Large intestine (tissue), 3 donors: ENCODE measurements at regions not wholly inside any gene's neighbourhood (a gene's known extent, or its start where the extent isn't known, plus 50 kb on each side); places are given as distances from the start of the nearest gene placed in this dataset.
A peak's percentile ranks its signal among the peaks of the same experiment; 100 is the strongest.

Experiments used
- DNase-seq, 2 donors: peaks; one replicate each; pipeline versions ENCODE4 v3.0.0 to v3.0.0-alpha.2; 2013
- H3K27ac ChIP-seq: one replicate; pipeline ENCODE4 v1.5.1; 2013; ENCODE audit warnings: low read length
- H3K27me3 ChIP-seq: 2 replicates; pipeline ENCODE4 v1.6.1; 2013; ENCODE audit warnings: low read length; ENCODE audit not compliant: control insufficient read depth, insufficient read depth
- H3K36me3 ChIP-seq: 2 replicates; pipeline ENCODE4 v1.6.1; 2013; ENCODE audit warnings: low read length; ENCODE audit not compliant: control insufficient read depth, insufficient read depth
- H3K4me1 ChIP-seq: one replicate; pipeline ENCODE4 v1.6.1; 2013; ENCODE audit warnings: low read length; ENCODE audit not compliant: control insufficient read depth, insufficient read depth
- H3K4me3 ChIP-seq: one replicate; pipeline ENCODE4 v1.5.1; 2013; ENCODE audit warnings: low read length
- H3K9me3 ChIP-seq: one replicate; pipeline ENCODE4 v1.6.1; 2013; ENCODE audit warnings: mild to moderate bottlenecking, low read depth, low read length, moderate library complexity; ENCODE audit not compliant: control insufficient read depth
- WGBS: methylation state at CpG from one replicate; pipeline ENCODE4 v1.1.5; 2013; ENCODE audit warnings: low lambda C conversion rate; ENCODE audit not compliant: insufficient coverage; 5-methylcytosine and 5-hydroxymethylcytosine counted together

- H3K9me3 ChIP-seq = no peaks in the 10 kb centered on the region
- H3K4me1 ChIP-seq = peaks cover 9% of the 10 kb centered on the region
- peak; percentile 79 to 84 for DNase-seq
- H3K36me3 ChIP-seq = peaks cover 57% of the 10 kb centered on the region
- no CpG with 5 or more reads among the region's 25 CpGs for WGBS
- H3K27ac ChIP-seq = peak overlapping the region; percentile 51
- no peaks in the 10 kb centered on the region for H3K27me3 ChIP-seq
- H3K4me3 ChIP-seq = no peak overlapping the region
Observed at GRCh38 chr12:124408822-124409517, 114.1 kb downstream of the RFLNA start.

DNA sequence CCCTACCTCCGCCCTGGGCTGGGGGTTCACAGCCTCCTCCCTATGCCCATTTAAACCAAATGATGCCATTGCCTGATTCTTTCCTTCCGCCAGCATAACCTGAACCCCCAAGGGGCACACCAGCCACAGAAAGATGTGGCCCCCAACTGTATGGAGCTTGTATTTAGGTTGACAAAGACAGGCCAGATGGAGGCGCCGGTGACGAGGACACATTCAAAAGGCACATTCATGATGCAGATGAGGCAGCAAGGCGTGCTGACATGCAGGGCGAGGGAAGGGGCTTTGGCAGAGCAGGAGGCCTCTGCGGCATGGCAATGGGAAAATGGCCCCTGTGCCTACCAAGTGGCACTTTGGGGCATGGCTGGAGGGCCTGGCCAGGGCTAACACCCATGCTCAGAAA, 112.2 kb downstream of the RFLNA start:
- no peak overlapping the region for H3K27ac ChIP-seq
- no peak overlapping the region for H3K4me3 ChIP-seq
- H3K27me3 ChIP-seq = no peaks in the 10 kb centered on the region
- H3K9me3 ChIP-seq = no peaks in the 10 kb centered on the region
- no CpG with 5 or more reads among the region's 8 CpGs for WGBS
- peaks cover 51% of the 10 kb centered on the region for H3K36me3 ChIP-seq
- DNase-seq = no peak
- H3K4me1 ChIP-seq = peaks cover 9% of the 10 kb centered on the region

GRCh38 chr12:124406043-124406442, 111.2 kb downstream of the RFLNA start:
- DNase-seq = no peak
- H3K27me3 ChIP-seq = no peaks in the 10 kb centered on the region
- WGBS = no CpG with 5 or more reads among the region's 10 CpGs
- H3K36me3 ChIP-seq = peaks cover 54% of the 10 kb centered on the region
- no peak overlapping the region for H3K27ac ChIP-seq
- H3K4me3 ChIP-seq = no peak overlapping the region
- H3K9me3 ChIP-seq = no peaks in the 10 kb centered on the region
- H3K4me1 ChIP-seq = peaks cover 9% of the 10 kb centered on the region

GRCh38 chr12:124405592-124405991, 110.7 kb downstream of the RFLNA start:
- H3K4me1 ChIP-seq = peaks cover 8% of the 10 kb centered on the region
- no peak overlapping the region for H3K27ac ChIP-seq

DNA sequence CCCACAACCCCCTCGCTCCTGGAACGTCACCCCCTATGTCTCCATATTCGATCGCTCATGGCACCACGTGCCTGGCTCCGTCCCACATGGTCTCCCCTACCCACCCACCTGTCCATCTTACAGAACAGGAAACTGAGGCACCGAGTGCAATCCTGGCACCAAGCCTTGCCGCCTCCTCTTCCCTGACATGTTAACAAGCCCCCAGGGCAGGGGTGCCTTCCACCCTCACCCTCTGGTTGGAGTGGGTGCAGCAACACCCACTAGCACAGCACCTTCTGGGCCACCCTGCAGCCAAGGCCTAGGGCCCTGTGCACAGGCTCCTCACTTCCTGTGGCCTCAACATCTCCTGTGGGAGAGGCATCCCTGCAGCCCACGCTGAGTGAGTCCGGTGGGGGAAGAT, 110.3 kb downstream of the RFLNA start:
- Histone ChIP-seq H3K9me3 (no peaks in the 10 kb centered on the region), H3K27me3 (no peaks in the 10 kb centered on the region), H3K27ac (no peak overlapping the region), H3K36me3 (peaks cover 56% of the 10 kb centered on the region), H3K4me3 (no peak overlapping the region), H3K4me1 (peaks cover 6% of the 10 kb centered on the region)
- DNase-seq = no peak
- no CpG with 5 or more reads among the region's 10 CpGs for WGBS

More at GRCh38 chr12:124405592-124405991, 110.7 kb downstream of the RFLNA start:
- no peaks in the 10 kb centered on the region for H3K9me3 ChIP-seq
- H3K27me3 ChIP-seq = no peaks in the 10 kb centered on the region
- DNase-seq = no peak
- no peak overlapping the region for H3K4me3 ChIP-seq
- peaks cover 55% of the 10 kb centered on the region for H3K36me3 ChIP-seq
- no CpG with 5 or more reads among the region's 15 CpGs for WGBS

DNA sequence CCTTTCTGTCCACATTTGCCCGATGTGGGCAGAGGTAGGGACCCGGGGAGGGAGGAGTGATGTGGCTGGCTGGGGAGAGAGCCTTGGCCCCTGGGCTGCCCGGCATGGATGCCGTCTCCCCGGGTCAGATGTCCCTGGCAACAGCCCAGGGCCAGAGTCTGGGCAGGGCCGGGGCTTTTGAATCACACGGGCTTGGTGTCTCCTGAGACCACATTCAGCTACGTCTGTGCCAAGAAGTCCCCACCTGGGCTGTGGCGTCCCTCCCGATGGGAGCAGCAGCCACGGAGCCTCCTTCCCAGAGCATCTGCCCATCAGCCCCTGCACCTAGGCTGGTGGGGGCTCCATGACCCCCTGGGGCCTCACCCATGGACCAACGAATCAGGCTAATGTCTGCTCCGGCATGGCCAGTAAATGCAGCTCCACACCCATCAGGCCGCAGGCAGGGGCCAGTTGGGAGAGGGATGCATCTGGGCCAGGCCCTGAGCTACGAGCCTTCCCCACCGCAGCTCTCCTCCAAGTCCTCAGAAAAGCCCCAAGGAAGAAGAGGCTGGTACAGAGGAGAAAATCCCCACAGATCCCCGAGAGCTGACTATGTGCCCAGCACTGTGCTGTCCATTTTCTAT, 109.4 kb downstream of the RFLNA start:
- DNase-seq = no peak
- no peak overlapping the region for H3K27ac ChIP-seq
- no peaks in the 10 kb centered on the region for H3K9me3 ChIP-seq
- peaks cover 62% of the 10 kb centered on the region for H3K36me3 ChIP-seq
- no peaks in the 10 kb centered on the region for H3K27me3 ChIP-seq
- H3K4me1 ChIP-seq = peaks cover 4% of the 10 kb centered on the region
- no CpG with 5 or more reads among the region's 17 CpGs for WGBS
- no peak overlapping the region for H3K4me3 ChIP-seq

DNA sequence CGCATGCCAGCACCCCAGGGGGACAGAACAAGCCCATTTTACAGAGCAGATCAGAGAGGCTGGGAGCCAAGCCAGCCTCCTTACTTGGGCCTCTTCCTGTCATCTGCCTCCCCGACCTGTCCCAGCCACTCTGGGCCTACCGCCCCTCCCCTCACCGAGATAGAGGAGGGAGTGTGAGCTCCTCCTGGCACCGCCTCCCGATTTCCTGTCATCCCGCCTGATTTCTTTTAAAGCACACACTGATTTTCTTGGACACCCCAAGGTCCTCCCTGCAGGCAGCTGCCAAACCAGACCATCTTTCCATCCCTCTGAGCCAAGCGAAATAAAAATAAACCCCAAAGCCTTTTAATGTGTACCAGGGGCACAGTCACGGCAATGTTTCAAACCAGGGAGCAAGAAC, 108.4 kb downstream of the RFLNA start:
- no peak overlapping the region for H3K27ac ChIP-seq
- WGBS = no CpG with 5 or more reads among the region's 9 CpGs
- no peak overlapping the region for H3K4me3 ChIP-seq
- DNase-seq = no peak
- no peaks in the 10 kb centered on the region for H3K9me3 ChIP-seq
- H3K4me1 ChIP-seq = no peaks in the 10 kb centered on the region
- H3K27me3 ChIP-seq = no peaks in the 10 kb centered on the region
- peaks cover 69% of the 10 kb centered on the region for H3K36me3 ChIP-seq

- Histone ChIP-seq H3K27ac (no peak overlapping the region), H3K36me3 (peaks cover 77% of the 10 kb centered on the region), H3K4me3 (no peak overlapping the region), H3K27me3 (no peaks in the 10 kb centered on the region), H3K9me3 (no peaks in the 10 kb centered on the region), H3K4me1 (peaks cover 7% of the 10 kb centered on the region)
- WGBS = no CpG with 5 or more reads among the region's 23 CpGs
- no peak for DNase-seq
Observed at GRCh38 chr12:124402248-124403066, 107.6 kb downstream of the RFLNA start.

GRCh38 chr12:124401704-124402221, 106.9 kb downstream of the RFLNA start:
- no peak for DNase-seq
- Histone ChIP-seq H3K9me3 (no peaks in the 10 kb centered on the region), H3K36me3 (peaks cover 74% of the 10 kb centered on the region), H3K4me1 (peaks cover 12% of the 10 kb centered on the region), H3K27me3 (no peaks in the 10 kb centered on the region), H3K27ac (no peak overlapping the region), H3K4me3 (no peak overlapping the region)
- WGBS = 100% methylated on average over 1 of the region's 15 CpGs

DNA sequence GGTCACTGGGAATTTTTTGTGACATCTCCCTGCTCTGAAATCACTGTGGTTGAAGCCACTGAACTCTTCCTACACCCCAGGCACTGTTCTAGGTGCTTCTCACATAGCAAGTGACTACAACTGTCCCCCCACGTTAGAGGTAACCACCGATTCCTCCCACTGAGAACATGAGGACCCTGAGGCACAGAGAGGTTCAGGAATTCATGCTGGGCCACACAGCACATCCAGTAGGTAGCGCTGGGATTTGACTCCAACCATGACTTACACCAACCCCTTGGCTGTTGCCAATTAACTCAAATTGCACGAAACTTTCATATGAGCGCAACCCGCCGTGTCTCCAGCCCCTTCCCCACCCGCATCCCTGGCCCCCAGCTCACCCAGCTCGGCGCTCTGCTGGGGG, 105.2 kb downstream of the RFLNA start:
- no peaks in the 10 kb centered on the region for H3K9me3 ChIP-seq
- WGBS = no CpG with 5 or more reads among the region's 10 CpGs
- H3K4me1 ChIP-seq = peaks cover 23% of the 10 kb centered on the region
- H3K27ac ChIP-seq = no peak overlapping the region
- H3K4me3 ChIP-seq = no peak overlapping the region
- no peak for DNase-seq
- peaks cover 73% of the 10 kb centered on the region for H3K36me3 ChIP-seq
- H3K27me3 ChIP-seq = no peaks in the 10 kb centered on the region
